Neural cell (in vitro differentiated cells): ENCODE measurements at regions not wholly inside any gene's neighbourhood (a gene's known extent, or its start where the extent isn't known, plus 50 kb on each side); places are given as distances from the start of the nearest gene placed in this dataset.

Experiments
- H2AFZ ChIP-seq: fragments of 200-600, 300-800 bp; sonication (generic), shearing (Covaris generic); 2 replicates; pipeline ENCODE4 v1.6.0; 2014; ENCODE audit warnings: low read depth, mild to moderate bottlenecking, antibody characterized with exemption, low read length, moderate library complexity
- H3F3A ChIP-seq: fragments of 200-600 bp; shearing (Covaris generic); 2 replicates; pipeline ENCODE4 v1.6.1; 2016; ENCODE audit warnings: mild to moderate bottlenecking, moderate library complexity, mixed read lengths, antibody characterized with exemption, low read length; ENCODE audit not compliant: insufficient read depth, poor library complexity, severe bottlenecking
- H3K27ac ChIP-seq: fragments of 200-600, 300-800 bp; sonication (generic), shearing (Covaris generic); 2 replicates; pipeline ENCODE4 v1.5.1; 2014; ENCODE audit warnings: mild to moderate bottlenecking, low read length, moderate library complexity
- H3K27me3 ChIP-seq: fragments of 300-800, 200-600 bp; sonication (generic), shearing (Covaris generic); 2 replicates; pipeline ENCODE4 v1.6.0; 2014; ENCODE audit warnings: mild to moderate bottlenecking, low read depth, low read length, moderate library complexity; ENCODE audit not compliant: insufficient read depth
- H3K36me3 ChIP-seq: fragments of 300-800, 200-600 bp; sonication (generic), shearing (Covaris generic); 2 replicates; pipeline ENCODE4 v1.5.1; 2014; ENCODE audit warnings: mild to moderate bottlenecking, antibody characterized with exemption, low read length, moderate library complexity; ENCODE audit not compliant: insufficient read depth
- H3K4me2 ChIP-seq: fragments of 300-800, 200-600 bp; sonication (generic), shearing (Covaris generic); 2 replicates; pipeline ENCODE4 v1.6.0; 2014; ENCODE audit warnings: mild to moderate bottlenecking, low read length
- H3K4me3 ChIP-seq: fragments of 300-800, 200-600 bp; sonication (generic), shearing (Covaris generic); 2 replicates; pipeline ENCODE4 v1.5.1; 2014; ENCODE audit warnings: mild to moderate bottlenecking, low read length, moderate library complexity
- H3K79me2 ChIP-seq: fragments of 200-600 bp; shearing (Covaris generic); replicated peaks from 2 replicates; pipeline ENCODE4 v1.6.0; 2014; ENCODE audit warnings: mild to moderate bottlenecking, low read length, moderate library complexity; ENCODE audit not compliant: insufficient read depth
- H3K9ac ChIP-seq: fragments of 300-800, 200-600 bp; sonication (generic), shearing (Covaris generic); 2 replicates; pipeline ENCODE4 v1.6.1; 2016; ENCODE audit warnings: mild to moderate bottlenecking, low read length, mixed read lengths
- H3K9me2 ChIP-seq: fragments of 200-600 bp; shearing (Covaris generic); 2 replicates; pipeline ENCODE4 v1.6.1; 2016; ENCODE audit warnings: mild to moderate bottlenecking, low read length, mixed read lengths; ENCODE audit not compliant: insufficient read depth
- H3K9me3 ChIP-seq: fragments of 200-600, 300-800 bp; sonication (generic), shearing (Covaris generic); 2 replicates; pipeline ENCODE4 v1.6.1; 2016; ENCODE audit warnings: mild to moderate bottlenecking, mixed run types, low read length, moderate library complexity, mixed read lengths
- H4K20me1 ChIP-seq: fragments of 200-600 bp; shearing (Covaris generic); 2 replicates; pipeline ENCODE4 v1.6.1; 2016; ENCODE audit warnings: mild to moderate bottlenecking, mixed run types; ENCODE audit not compliant: insufficient read depth
- CTCF ChIP-seq: fragments of 450-650 bp; IDR thresholded peaks from 2 replicates; pipeline ENCODE4 v1.5.1; 2014; ENCODE audit warnings: antibody characterized with exemption, mild to moderate bottlenecking, moderate library complexity; ENCODE audit not compliant: poor library complexity, severe bottlenecking
- EP300 ChIP-seq: fragments of 450-650 bp; conservative IDR thresholded peaks from 2 replicates; pipeline ENCODE4 v1.6.1; 2014; ENCODE audit warnings: antibody characterized with exemption, mild to moderate bottlenecking, moderate library complexity; ENCODE audit not compliant: poor library complexity, severe bottlenecking
- EZH2 ChIP-seq: fragments of 200-600, 300-800 bp; shearing (Covaris generic), sonication (generic); IDR thresholded peaks from 2 replicates; pipeline ENCODE4 v1.6.1; 2014; ENCODE audit warnings: antibody characterized with exemption, low read length, borderline replicate concordance, mild to moderate bottlenecking; ENCODE audit not compliant: insufficient read depth, poor library complexity, severe bottlenecking
- MXI1 ChIP-seq: fragments of 450-650 bp; conservative IDR thresholded peaks from 2 replicates; pipeline ENCODE4 v1.6.1; 2014; ENCODE audit warnings: antibody characterized with exemption, mild to moderate bottlenecking; ENCODE audit not compliant: poor library complexity, severe bottlenecking
- POLR2AphosphoS5 ChIP-seq: IDR thresholded peaks from 2 replicates; pipeline ENCODE4 v1.6.1; 2012
- RAD21 ChIP-seq: fragments of 450-650 bp; conservative IDR thresholded peaks from 2 replicates; pipeline ENCODE4 v1.6.1; 2014; ENCODE audit warnings: antibody characterized with exemption, mild to moderate bottlenecking, moderate library complexity
- REST ChIP-seq: IDR thresholded peaks from 2 replicates; pipeline ENCODE4 v1.6.1; 2012; ENCODE audit warnings: borderline replicate concordance
- SMC3 ChIP-seq: fragments of 450-650 bp; conservative IDR thresholded peaks from 2 replicates; pipeline ENCODE4 v1.6.1; 2014; ENCODE audit warnings: antibody characterized with exemption, mild to moderate bottlenecking, moderate library complexity; ENCODE audit not compliant: poor library complexity
- TAF1 ChIP-seq: IDR thresholded peaks from 2 replicates; pipeline ENCODE4 v1.6.1; 2012; ENCODE audit warnings: low read depth

GRCh38 chr12:29907461-29907860 lies 123.7 kb upstream of the TMTC1 start:
- H3K79me2 ChIP-seq: no peaks in the 10 kb centered on the region
- H3K27me3 ChIP-seq: no peaks in the 10 kb centered on the region
- no peaks in the 10 kb centered on the region for H3K9me3 ChIP-seq
- no peaks in the 10 kb centered on the region for H4K20me1 ChIP-seq
- H3K9me2 ChIP-seq: no peaks in the 10 kb centered on the region
- no peak overlapping the region for H3K9ac ChIP-seq
- no peak overlapping the region for H3K4me3 ChIP-seq
- no peak overlapping the region for H2AFZ ChIP-seq
- H3F3A ChIP-seq: no peaks in the 10 kb centered on the region
- H3K36me3 ChIP-seq: no peaks in the 10 kb centered on the region
- no peak overlapping the region for H3K27ac ChIP-seq
- no peak for TF ChIP-seq REST
- no peak for TF ChIP-seq EZH2
- no peak for TF ChIP-seq POLR2AphosphoS5
- no peak for TF ChIP-seq SMC3
- TF ChIP-seq RAD21: no peak
- no peak for TF ChIP-seq TAF1
- TF ChIP-seq CTCF: no peak
- no peak for TF ChIP-seq MXI1
- no peak for TF ChIP-seq EP300
- no peak overlapping the region for H3K4me2 ChIP-seq

GRCh38 chr12:29902043-29902442 lies 118.3 kb upstream of the TMTC1 start:
- H2AFZ ChIP-seq: no peak overlapping the region
- no peak overlapping the region for H3K27ac ChIP-seq
- H3K9ac ChIP-seq: no peak overlapping the region
- no peak overlapping the region for H3K4me3 ChIP-seq
- H3K9me3 ChIP-seq: no peaks in the 10 kb centered on the region
- H3K79me2 ChIP-seq: no peaks in the 10 kb centered on the region
- H4K20me1 ChIP-seq: no peaks in the 10 kb centered on the region
- no peak overlapping the region for H3K4me2 ChIP-seq
- H3K36me3 ChIP-seq: no peaks in the 10 kb centered on the region
- no peaks in the 10 kb centered on the region for H3F3A ChIP-seq
- no peaks in the 10 kb centered on the region for H3K9me2 ChIP-seq
- H3K27me3 ChIP-seq: no peaks in the 10 kb centered on the region
- TF ChIP-seq EP300 (no peak), RAD21 (no peak), TAF1 (no peak), MXI1 (no peak), CTCF (no peak), REST (no peak)
